ENCODE measurements at regions not wholly inside any gene's neighbourhood (a gene's known extent, or its start where the extent isn't known, plus 50 kb on each side); places are given as distances from the start of the nearest gene placed in this dataset.
"Not testable (repeated sequence)": the region's sequence is repeated elsewhere in the genome, so short reads cannot be mapped to it uniquely, and the experiment has no call there.

GRCh38 chr1:34371179-34371578 is 194.5 kb downstream of the C1orf94 start:
- not testable (repeated sequence) for DNase-seq

- no peak for DNase-seq
Measured at GRCh38 chr1:34371829-34372532, 195.3 kb downstream of the C1orf94 start.

GRCh38 chr1:34372891-34373290 is 196.2 kb downstream of the C1orf94 start:
- no peak for DNase-seq

GRCh38 chr1:34373912-34374311 is 197.2 kb downstream of the C1orf94 start:
- no peak for DNase-seq

- no peak for DNase-seq
Measured at GRCh38 chr1:34376531-34376930, 199.8 kb downstream of the C1orf94 start.

GRCh38 chr1:34378968-34379856 is 202.5 kb downstream of the C1orf94 start:
- no peak for DNase-seq

- DNase-seq: no peak
Measured at GRCh38 chr1:34379911-34380310, 203.2 kb downstream of the C1orf94 start.

- DNase-seq: no peak
Measured at GRCh38 chr1:34380526-34381124, 203.9 kb downstream of the C1orf94 start.

GRCh38 chr1:34389974-34390373 is 213.3 kb downstream of the C1orf94 start:
- no peak for DNase-seq

- no peak for DNase-seq
Measured at GRCh38 chr1:34396042-34396441, 219.3 kb downstream of the C1orf94 start.

- no peak for DNase-seq
Measured at GRCh38 chr1:34398241-34398915, 221.7 kb downstream of the C1orf94 start.

GRCh38 chr1:34398916-34399275 is 222.2 kb downstream of the C1orf94 start:
- DNase-seq: no peak

- no peak for DNase-seq
Measured at GRCh38 chr1:34400675-34401074, 224.0 kb downstream of the C1orf94 start.

- DNase-seq: no peak
Measured at GRCh38 chr1:34403156-34403555, 226.4 kb downstream of the C1orf94 start.

GRCh38 chr1:34404804-34405203 is 228.1 kb downstream of the C1orf94 start:
- DNase-seq: no peak

- DNase-seq: no peak
Measured at GRCh38 chr1:34405266-34405959, 228.7 kb downstream of the C1orf94 start.

GRCh38 chr1:34406377-34406776 is 229.7 kb downstream of the C1orf94 start:
- DNase-seq: no peak

- DNase-seq: no peak
Measured at GRCh38 chr1:34406833-34407539, 230.3 kb downstream of the C1orf94 start.

GRCh38 chr1:34408011-34408410 is 231.3 kb downstream of the C1orf94 start:
- DNase-seq: no peak

GRCh38 chr1:34409689-34410229 is 233.1 kb downstream of the C1orf94 start:
- no peak for DNase-seq

GRCh38 chr1:34412598-34413370 is 236.1 kb downstream of the C1orf94 start:
- no peak for DNase-seq
